ENCODE measurements at regions not wholly inside any gene's neighbourhood (a gene's known extent, or its start where the extent isn't known, plus 50 kb on each side); places are given as distances from the start of the nearest gene placed in this dataset.
"Not testable (repeated sequence)": the region's sequence is repeated elsewhere in the genome, so short reads cannot be mapped to it uniquely, and the experiment has no call there.

DNA sequence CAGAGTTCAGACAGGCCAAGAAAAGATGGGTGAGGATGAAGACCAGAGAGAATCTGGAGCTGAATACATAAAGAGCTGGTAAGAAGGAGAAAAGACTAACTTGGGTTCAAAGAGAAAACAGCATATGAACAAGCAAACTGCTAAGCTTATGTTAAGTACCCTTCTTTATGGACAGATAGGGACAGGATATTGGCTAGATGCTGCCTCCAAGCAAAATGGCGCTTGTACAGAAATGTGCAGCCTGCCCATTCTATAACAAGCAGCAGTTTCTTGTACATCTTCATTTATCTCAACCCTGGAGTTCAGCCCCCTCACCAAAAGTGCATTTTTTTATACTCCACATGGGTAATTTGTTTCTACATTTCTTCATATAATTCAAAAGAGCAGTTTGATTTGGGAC lies 184.5 kb downstream of the RMST start:
- TF ChIP-seq, protein P1, sequence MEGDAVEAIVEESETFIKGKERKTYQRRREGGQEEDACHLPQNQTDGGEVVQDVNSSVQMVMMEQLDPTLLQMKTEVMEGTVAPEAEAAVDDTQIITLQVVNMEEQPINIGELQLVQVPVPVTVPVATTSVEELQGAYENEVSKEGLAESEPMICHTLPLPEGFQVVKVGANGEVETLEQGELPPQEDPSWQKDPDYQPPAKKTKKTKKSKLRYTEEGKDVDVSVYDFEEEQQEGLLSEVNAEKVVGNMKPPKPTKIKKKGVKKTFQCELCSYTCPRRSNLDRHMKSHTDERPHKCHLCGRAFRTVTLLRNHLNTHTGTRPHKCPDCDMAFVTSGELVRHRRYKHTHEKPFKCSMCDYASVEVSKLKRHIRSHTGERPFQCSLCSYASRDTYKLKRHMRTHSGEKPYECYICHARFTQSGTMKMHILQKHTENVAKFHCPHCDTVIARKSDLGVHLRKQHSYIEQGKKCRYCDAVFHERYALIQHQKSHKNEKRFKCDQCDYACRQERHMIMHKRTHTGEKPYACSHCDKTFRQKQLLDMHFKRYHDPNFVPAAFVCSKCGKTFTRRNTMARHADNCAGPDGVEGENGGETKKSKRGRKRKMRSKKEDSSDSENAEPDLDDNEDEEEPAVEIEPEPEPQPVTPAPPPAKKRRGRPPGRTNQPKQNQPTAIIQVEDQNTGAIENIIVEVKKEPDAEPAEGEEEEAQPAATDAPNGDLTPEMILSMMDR (IDR thresholded peaks at IDR 0.05), result no peak
- no peak for DNase-seq (ENCODE audit: low spot score)
- H3K27ac ChIP-seq, result no peak overlapping the region
- no peaks in the 10 kb centered on the region for H3K4me1 ChIP-seq
- no peaks in the 10 kb centered on the region for H3K9me3 ChIP-seq
- no peaks in the 10 kb centered on the region for H3K27me3 ChIP-seq
- no peaks in the 10 kb centered on the region for H3K36me3 ChIP-seq
- H3K4me3 ChIP-seq, result no peak overlapping the region

DNA sequence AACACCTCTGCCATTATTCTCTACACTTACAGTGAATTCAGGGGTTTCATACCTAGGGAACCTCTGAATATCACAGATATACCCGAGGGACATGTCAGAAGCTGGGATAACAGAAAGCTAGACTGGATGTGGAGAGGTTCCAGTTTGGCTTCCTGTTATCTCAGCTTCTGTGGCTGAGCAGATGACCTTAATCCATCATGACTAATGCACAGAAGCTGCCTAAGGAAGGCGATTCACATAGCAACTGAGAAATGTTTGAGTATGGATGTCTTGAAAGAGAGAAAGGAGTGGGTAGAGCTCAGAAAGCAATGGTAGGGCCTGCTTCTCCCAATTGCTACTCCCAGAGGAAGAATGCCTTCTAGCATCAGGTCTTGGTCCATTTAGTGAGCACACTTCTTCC lies 187.6 kb downstream of the RMST start:
- Histone ChIP-seq H3K9me3 (no peaks in the 10 kb centered on the region), H3K4me1 (no peaks in the 10 kb centered on the region), H3K4me3 (no peak overlapping the region), H3K27ac (no peak overlapping the region), H3K27me3 (no peaks in the 10 kb centered on the region), H3K36me3 (no peaks in the 10 kb centered on the region)
- DNase-seq (ENCODE audit: low spot score), result no peak
- TF ChIP-seq, protein P1 (IDR thresholded peaks at IDR 0.05), result no peak

DNA sequence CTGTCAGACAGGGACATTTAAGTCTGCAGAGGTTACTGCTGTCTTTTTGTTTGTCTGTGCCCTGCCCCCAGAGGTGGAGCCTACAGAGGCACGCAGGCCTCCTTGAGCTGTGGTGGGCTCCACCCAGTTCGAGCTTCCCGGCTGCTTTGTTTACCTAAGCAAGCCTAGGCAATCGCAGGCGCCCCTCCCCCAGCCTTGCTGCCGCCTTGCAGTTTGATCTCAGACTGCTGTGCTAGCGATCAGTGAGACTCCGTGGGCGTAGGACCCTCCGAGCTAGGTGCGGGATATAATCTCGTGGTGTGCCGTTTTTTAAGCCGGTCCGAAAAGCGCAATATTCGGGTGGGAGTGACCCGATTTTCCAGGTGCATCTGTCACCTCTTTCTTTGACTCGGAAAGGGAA lies 193.9 kb downstream of the RMST start:
- not testable (repeated sequence) for H3K36me3 ChIP-seq; H3K27me3 ChIP-seq; H3K4me1 ChIP-seq; H3K4me3 ChIP-seq; H3K27ac ChIP-seq; DNase-seq (ENCODE audit: low spot score); H3K9me3 ChIP-seq

DNA sequence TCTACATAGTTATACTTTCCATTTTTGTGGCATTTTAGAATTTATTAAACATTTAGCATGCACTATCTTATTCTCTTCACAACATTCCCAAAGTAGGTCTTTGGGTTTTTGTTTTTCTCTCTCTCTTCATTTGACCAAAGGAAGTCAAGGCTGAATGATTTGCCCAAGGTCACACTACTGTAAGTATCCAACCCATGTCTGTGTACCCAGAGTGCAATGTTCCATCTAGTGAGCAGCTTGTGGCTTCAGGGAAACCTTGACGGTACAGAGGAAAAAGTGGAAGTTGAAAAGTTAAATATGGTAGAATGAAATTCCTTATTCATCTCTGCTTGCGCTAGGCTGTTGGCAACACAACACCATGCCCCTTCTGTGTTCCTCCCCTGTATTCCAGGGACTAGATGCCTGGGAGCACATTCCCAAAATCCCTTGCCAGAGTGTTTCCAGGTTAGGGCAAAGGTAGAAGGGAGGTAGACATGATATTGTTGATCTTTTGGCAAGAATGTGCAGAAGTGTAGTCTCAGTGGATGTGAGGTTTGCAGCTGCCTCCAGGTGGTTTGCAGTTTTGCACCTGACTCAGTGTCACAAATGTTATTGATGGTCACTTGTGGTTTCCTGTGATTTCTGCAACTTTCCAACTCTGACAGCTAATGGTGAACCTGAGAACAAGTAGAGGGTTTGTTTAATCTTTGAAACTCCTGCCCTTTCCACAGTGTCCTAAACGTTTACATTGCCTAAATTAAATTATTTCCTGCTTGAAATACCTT lies 196.7 kb downstream of the RMST start:
- H3K36me3 ChIP-seq, result no peaks in the 10 kb centered on the region
- no peak for DNase-seq (ENCODE audit: low spot score)
- H3K4me3 ChIP-seq, result no peak overlapping the region
- no peak overlapping the region for H3K27ac ChIP-seq
- TF ChIP-seq, protein P1 (IDR thresholded peaks at IDR 0.05), result no peak
- no peaks in the 10 kb centered on the region for H3K9me3 ChIP-seq
- no peaks in the 10 kb centered on the region for H3K4me1 ChIP-seq
- no peaks in the 10 kb centered on the region for H3K27me3 ChIP-seq

DNA sequence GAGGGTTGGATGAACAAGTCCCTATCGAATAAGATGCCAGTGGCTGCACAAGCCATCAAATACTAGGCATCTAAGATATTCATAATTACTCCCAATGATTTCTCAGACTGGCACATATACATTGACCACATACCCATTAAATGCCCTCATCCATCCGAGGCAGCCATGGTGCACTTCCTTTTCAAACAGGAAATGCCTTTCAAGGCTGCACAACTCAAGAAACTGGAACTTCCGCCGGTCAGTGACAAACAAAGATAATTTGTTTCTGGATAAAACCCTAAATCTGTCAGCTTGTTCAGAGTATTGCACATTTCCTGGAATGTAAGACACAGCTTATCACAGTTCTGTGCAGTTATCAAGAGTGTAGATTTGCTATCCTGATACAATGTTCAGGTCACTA lies 203.7 kb downstream of the RMST start:
- H3K27ac ChIP-seq, result no peak overlapping the region
- DNase-seq (ENCODE audit: low spot score), result no peak
- H3K9me3 ChIP-seq, result no peaks in the 10 kb centered on the region
- H3K4me3 ChIP-seq, result no peak overlapping the region
- H3K4me1 ChIP-seq, result no peaks in the 10 kb centered on the region
- TF ChIP-seq, protein P1 (IDR thresholded peaks at IDR 0.05), result no peak
- H3K36me3 ChIP-seq, result no peaks in the 10 kb centered on the region
- H3K27me3 ChIP-seq, result no peaks in the 10 kb centered on the region

DNA sequence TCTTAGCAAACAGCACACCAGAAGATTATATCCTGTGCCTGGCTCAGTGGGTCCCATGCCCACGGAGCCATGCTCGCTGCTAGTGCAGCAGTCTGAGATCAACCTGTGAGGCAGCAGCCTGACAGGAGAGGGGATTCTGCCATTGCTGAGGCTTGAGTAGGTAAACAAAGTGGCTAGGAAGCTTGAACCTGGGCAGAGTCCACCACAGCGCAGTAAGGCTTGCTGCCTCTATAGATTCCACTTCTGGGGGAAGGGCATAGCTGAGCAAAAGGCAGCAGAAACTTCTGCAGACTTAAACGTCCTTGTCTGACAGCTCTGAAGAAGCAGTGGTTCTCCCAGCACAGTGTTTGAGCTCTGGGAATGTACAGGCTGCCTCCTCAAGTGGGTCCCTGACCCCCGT lies 210.3 kb downstream of the RMST start:
- H3K36me3 ChIP-seq, result no peaks in the 10 kb centered on the region
- H3K27ac ChIP-seq, result no peak overlapping the region
- TF ChIP-seq, protein P1 (IDR thresholded peaks at IDR 0.05), result no peak
- H3K9me3 ChIP-seq, result no peaks in the 10 kb centered on the region
- no peak for DNase-seq (ENCODE audit: low spot score)
- H3K4me3 ChIP-seq, result no peak overlapping the region
- H3K4me1 ChIP-seq, result no peaks in the 10 kb centered on the region
- no peaks in the 10 kb centered on the region for H3K27me3 ChIP-seq

Data from right atrium auricular region (tissue), 2 donors.